Inflammatory macrophage treated with lipopolysaccharide for 1 hour (primary cell): ENCODE measurements at regions not wholly inside any gene's neighbourhood (a gene's known extent, or its start where the extent isn't known, plus 50 kb on each side); places are given as distances from the start of the nearest gene placed in this dataset.
"Not testable (repeated sequence)": the region's sequence is repeated elsewhere in the genome, so short reads cannot be mapped to it uniquely, and the experiment has no call there.

Experiments used
- DNase-seq, 2 donors: peaks; one replicate each; pipeline ENCODE4 v3.0.0-alpha.2; 2020 to 2022

GRCh38 chr19:28396287-28396831, 816.6 kb downstream of the UQCRFS1 start:
- DNase-seq, result no peak

GRCh38 chr19:28394725-28395124, 818.2 kb downstream of the UQCRFS1 start:
- no peak for DNase-seq

GRCh38 chr19:28393574-28394336, 819.2 kb downstream of the UQCRFS1 start:
- DNase-seq, result peak in 1 of 2 donors; percentile 2

- no peak for DNase-seq
Observed at GRCh38 chr19:28388988-28389387, 824.0 kb downstream of the UQCRFS1 start.

- DNase-seq, result no peak
Observed at GRCh38 chr19:28387507-28387906, 825.4 kb downstream of the UQCRFS1 start.

GRCh38 chr19:28386470-28386869, 826.5 kb downstream of the UQCRFS1 start:
- DNase-seq, result no peak

- DNase-seq, result no peak
Observed at GRCh38 chr19:28386066-28386465, 826.9 kb downstream of the UQCRFS1 start.

- DNase-seq, result peak in 1 of 2 donors; percentile 1
Observed at GRCh38 chr19:28377077-28377476, 835.9 kb downstream of the UQCRFS1 start.

GRCh38 chr19:28374971-28375370, 838.0 kb downstream of the UQCRFS1 start:
- DNase-seq, result no peak

GRCh38 chr19:28372576-28373247, 840.2 kb downstream of the UQCRFS1 start:
- no peak for DNase-seq

GRCh38 chr19:28367146-28367545, 845.8 kb downstream of the UQCRFS1 start:
- no peak for DNase-seq

GRCh38 chr19:28363254-28363653, 849.7 kb downstream of the UQCRFS1 start:
- DNase-seq, result no peak

- no peak for DNase-seq
Observed at GRCh38 chr19:28359431-28360414, 853.2 kb downstream of the UQCRFS1 start.

GRCh38 chr19:28358633-28359032, 854.3 kb downstream of the UQCRFS1 start:
- DNase-seq, result no peak

GRCh38 chr19:28351761-28352160, 861.2 kb downstream of the UQCRFS1 start:
- DNase-seq, result no peak

- DNase-seq, result not testable (repeated sequence)
Observed at GRCh38 chr19:28351321-28351720, 861.6 kb downstream of the UQCRFS1 start.

- no peak for DNase-seq
Observed at GRCh38 chr19:28350673-28351072, 862.3 kb downstream of the UQCRFS1 start.

GRCh38 chr19:28350037-28350436, 862.9 kb downstream of the UQCRFS1 start:
- no peak for DNase-seq

GRCh38 chr19:28349604-28350003, 863.3 kb downstream of the UQCRFS1 start:
- DNase-seq, result no peak

GRCh38 chr19:28345811-28346210, 867.1 kb downstream of the UQCRFS1 start:
- no peak for DNase-seq

- no peak for DNase-seq
Observed at GRCh38 chr19:28341810-28342350, 871.1 kb downstream of the UQCRFS1 start.

GRCh38 chr19:28334419-28334818, 878.5 kb downstream of the UQCRFS1 start:
- DNase-seq, result no peak

- no peak for DNase-seq
Observed at GRCh38 chr19:28333909-28334308, 879.0 kb downstream of the UQCRFS1 start.
